ENCODE measurements at regions not wholly inside any gene's neighbourhood (a gene's known extent, or its start where the extent isn't known, plus 50 kb on each side); places are given as distances from the start of the nearest gene placed in this dataset.

DNA sequence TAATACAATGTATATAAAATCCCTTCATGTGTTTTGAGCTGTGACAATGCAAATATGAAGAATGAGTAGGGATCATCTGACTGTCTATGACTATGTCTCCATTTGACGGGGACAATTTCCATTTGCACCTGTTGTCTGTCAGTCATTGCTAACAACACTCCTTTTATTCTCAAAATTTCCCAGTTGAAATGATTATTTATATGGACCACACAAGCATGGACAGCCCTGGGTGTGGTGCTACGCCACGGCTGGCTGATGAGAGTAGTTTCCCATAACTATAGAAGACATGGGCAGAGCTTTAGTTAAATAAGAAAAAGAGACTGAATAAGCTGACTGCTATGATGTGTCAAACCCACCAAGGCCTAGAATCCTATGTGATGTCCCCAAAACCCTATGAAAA, 135.8 kb downstream of the MAP3K21 start:
- TF ChIP-seq ZNF263 (CRISPR knock-in tag; IDR thresholded peaks at IDR 0.05; ENCODE audit: low read depth) (no peak), ZNF416 (CRISPR knock-in tag; IDR thresholded peaks at IDR 0.05) (no peak), SP1 (CRISPR knock-in tag; conservative IDR thresholded peaks at IDR 0.05) (no peak), ZNF138 (CRISPR knock-in tag; conservative IDR thresholded peaks at IDR 0.05) (no peak), PRRX2 (CRISPR knock-in tag; IDR thresholded peaks at IDR 0.05) (no peak), SMAD4 (CRISPR knock-in tag; IDR thresholded peaks at IDR 0.05) (no peak)
- TF ChIP-seq, protein P1, sequence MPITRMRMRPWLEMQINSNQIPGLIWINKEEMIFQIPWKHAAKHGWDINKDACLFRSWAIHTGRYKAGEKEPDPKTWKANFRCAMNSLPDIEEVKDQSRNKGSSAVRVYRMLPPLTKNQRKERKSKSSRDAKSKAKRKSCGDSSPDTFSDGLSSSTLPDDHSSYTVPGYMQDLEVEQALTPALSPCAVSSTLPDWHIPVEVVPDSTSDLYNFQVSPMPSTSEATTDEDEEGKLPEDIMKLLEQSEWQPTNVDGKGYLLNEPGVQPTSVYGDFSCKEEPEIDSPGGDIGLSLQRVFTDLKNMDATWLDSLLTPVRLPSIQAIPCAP (CRISPR knock-in tag; IDR thresholded peaks at IDR 0.05) = no peak
- TF ChIP-seq, protein P2, sequence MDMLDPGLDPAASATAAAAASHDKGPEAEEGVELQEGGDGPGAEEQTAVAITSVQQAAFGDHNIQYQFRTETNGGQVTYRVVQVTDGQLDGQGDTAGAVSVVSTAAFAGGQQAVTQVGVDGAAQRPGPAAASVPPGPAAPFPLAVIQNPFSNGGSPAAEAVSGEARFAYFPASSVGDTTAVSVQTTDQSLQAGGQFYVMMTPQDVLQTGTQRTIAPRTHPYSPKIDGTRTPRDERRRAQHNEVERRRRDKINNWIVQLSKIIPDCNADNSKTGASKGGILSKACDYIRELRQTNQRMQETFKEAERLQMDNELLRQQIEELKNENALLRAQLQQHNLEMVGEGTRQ (CRISPR knock-in tag; IDR thresholded peaks at IDR 0.05) = no peak
- TF ChIP-seq, protein P3, sequence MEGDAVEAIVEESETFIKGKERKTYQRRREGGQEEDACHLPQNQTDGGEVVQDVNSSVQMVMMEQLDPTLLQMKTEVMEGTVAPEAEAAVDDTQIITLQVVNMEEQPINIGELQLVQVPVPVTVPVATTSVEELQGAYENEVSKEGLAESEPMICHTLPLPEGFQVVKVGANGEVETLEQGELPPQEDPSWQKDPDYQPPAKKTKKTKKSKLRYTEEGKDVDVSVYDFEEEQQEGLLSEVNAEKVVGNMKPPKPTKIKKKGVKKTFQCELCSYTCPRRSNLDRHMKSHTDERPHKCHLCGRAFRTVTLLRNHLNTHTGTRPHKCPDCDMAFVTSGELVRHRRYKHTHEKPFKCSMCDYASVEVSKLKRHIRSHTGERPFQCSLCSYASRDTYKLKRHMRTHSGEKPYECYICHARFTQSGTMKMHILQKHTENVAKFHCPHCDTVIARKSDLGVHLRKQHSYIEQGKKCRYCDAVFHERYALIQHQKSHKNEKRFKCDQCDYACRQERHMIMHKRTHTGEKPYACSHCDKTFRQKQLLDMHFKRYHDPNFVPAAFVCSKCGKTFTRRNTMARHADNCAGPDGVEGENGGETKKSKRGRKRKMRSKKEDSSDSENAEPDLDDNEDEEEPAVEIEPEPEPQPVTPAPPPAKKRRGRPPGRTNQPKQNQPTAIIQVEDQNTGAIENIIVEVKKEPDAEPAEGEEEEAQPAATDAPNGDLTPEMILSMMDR (IDR thresholded peaks at IDR 0.05) = no peak
- CTCF ChIA-PET = interaction anchor here (0.8 kb wide), 1 partner anchor 23 kb away, joined by 3 read pairs; no protein-coding TSS in a partner anchor
- no peak for ATAC-seq

DNA sequence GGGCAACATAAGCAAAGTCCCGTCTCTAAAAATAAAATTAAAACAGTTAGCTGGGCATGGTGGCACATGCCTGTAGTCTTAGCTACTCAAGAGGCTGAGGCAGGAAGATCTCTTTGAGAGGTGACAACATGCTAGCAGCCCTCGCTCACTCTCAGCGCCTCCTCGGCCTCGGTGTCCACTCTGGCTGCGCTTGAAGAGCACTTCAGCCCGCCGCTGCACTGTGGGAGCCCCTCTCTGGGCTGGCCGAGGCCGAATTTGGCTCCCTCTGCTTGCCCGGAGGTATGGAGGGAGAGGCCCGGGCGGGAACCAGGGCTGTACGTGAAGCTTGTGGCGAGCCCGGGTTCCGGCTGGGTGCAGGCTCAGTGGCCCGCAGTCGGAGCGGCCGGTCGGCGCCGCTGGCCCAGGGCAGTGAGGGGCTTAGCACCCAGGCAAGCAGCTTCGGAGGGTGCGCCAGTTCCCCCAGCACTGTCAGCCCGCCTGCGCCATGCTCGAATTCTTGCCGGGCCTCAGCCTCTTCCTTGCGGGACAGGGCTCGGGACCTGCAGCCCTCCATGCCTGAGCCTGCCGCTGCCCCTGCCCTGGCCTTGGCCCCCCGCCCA, 138.3 kb downstream of the MAP3K21 start:
- H3K4me1 Mint-ChIP-seq = peaks cover 11% of the 10 kb centered on the region
- POLR2A ChIA-PET = no interaction called here
- TF ChIP-seq CREB1 (CRISPR knock-in tag; IDR thresholded peaks at IDR 0.05) (no peak), ZNF671 (CRISPR knock-in tag; IDR thresholded peaks at IDR 0.05) (no peak), SOX15 (CRISPR knock-in tag; IDR thresholded peaks at IDR 0.05) (no peak), MXD4 (CRISPR knock-in tag; IDR thresholded peaks at IDR 0.05; ENCODE audit: borderline replicate concordance) (no peak), SP1 (CRISPR knock-in tag; conservative IDR thresholded peaks at IDR 0.05) (no peak), ZNF232 (CRISPR knock-in tag; IDR thresholded peaks at IDR 0.05) (no peak), KAT7 (CRISPR knock-in tag; IDR thresholded peaks at IDR 0.05; ENCODE audit: borderline replicate concordance) (no peak), RELA (CRISPR knock-in tag; IDR thresholded peaks at IDR 0.05; ENCODE audit: borderline replicate concordance) (no peak), TP53 (CRISPR knock-in tag; IDR thresholded peaks at IDR 0.05) (no peak), NR3C1 (CRISPR knock-in tag; conservative IDR thresholded peaks at IDR 0.05; ENCODE audit: low read depth) (no peak)
- TF ChIP-seq, protein P4, sequence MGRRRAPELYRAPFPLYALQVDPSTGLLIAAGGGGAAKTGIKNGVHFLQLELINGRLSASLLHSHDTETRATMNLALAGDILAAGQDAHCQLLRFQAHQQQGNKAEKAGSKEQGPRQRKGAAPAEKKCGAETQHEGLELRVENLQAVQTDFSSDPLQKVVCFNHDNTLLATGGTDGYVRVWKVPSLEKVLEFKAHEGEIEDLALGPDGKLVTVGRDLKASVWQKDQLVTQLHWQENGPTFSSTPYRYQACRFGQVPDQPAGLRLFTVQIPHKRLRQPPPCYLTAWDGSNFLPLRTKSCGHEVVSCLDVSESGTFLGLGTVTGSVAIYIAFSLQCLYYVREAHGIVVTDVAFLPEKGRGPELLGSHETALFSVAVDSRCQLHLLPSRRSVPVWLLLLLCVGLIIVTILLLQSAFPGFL (CRISPR knock-in tag; IDR thresholded peaks at IDR 0.05; ENCODE audit: borderline replicate concordance) = no peak
- TF ChIP-seq, protein P5, sequence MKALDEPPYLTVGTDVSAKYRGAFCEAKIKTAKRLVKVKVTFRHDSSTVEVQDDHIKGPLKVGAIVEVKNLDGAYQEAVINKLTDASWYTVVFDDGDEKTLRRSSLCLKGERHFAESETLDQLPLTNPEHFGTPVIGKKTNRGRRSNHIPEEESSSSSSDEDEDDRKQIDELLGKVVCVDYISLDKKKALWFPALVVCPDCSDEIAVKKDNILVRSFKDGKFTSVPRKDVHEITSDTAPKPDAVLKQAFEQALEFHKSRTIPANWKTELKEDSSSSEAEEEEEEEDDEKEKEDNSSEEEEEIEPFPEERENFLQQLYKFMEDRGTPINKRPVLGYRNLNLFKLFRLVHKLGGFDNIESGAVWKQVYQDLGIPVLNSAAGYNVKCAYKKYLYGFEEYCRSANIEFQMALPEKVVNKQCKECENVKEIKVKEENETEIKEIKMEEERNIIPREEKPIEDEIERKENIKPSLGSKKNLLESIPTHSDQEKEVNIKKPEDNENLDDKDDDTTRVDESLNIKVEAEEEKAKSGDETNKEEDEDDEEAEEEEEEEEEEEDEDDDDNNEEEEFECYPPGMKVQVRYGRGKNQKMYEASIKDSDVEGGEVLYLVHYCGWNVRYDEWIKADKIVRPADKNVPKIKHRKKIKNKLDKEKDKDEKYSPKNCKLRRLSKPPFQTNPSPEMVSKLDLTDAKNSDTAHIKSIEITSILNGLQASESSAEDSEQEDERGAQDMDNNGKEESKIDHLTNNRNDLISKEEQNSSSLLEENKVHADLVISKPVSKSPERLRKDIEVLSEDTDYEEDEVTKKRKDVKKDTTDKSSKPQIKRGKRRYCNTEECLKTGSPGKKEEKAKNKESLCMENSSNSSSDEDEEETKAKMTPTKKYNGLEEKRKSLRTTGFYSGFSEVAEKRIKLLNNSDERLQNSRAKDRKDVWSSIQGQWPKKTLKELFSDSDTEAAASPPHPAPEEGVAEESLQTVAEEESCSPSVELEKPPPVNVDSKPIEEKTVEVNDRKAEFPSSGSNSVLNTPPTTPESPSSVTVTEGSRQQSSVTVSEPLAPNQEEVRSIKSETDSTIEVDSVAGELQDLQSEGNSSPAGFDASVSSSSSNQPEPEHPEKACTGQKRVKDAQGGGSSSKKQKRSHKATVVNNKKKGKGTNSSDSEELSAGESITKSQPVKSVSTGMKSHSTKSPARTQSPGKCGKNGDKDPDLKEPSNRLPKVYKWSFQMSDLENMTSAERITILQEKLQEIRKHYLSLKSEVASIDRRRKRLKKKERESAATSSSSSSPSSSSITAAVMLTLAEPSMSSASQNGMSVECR (CRISPR knock-in tag; IDR thresholded peaks at IDR 0.05; ENCODE audit: borderline replicate concordance) = no peak
- TF ChIP-seq, protein P6, sequence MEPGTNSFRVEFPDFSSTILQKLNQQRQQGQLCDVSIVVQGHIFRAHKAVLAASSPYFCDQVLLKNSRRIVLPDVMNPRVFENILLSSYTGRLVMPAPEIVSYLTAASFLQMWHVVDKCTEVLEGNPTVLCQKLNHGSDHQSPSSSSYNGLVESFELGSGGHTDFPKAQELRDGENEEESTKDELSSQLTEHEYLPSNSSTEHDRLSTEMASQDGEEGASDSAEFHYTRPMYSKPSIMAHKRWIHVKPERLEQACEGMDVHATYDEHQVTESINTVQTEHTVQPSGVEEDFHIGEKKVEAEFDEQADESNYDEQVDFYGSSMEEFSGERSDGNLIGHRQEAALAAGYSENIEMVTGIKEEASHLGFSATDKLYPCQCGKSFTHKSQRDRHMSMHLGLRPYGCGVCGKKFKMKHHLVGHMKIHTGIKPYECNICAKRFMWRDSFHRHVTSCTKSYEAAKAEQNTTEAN (CRISPR knock-in tag; IDR thresholded peaks at IDR 0.05) = no peak
- TF ChIP-seq, protein P7, sequence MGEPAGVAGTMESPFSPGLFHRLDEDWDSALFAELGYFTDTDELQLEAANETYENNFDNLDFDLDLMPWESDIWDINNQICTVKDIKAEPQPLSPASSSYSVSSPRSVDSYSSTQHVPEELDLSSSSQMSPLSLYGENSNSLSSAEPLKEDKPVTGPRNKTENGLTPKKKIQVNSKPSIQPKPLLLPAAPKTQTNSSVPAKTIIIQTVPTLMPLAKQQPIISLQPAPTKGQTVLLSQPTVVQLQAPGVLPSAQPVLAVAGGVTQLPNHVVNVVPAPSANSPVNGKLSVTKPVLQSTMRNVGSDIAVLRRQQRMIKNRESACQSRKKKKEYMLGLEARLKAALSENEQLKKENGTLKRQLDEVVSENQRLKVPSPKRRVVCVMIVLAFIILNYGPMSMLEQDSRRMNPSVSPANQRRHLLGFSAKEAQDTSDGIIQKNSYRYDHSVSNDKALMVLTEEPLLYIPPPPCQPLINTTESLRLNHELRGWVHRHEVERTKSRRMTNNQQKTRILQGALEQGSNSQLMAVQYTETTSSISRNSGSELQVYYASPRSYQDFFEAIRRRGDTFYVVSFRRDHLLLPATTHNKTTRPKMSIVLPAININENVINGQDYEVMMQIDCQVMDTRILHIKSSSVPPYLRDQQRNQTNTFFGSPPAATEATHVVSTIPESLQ (CRISPR knock-in tag; IDR thresholded peaks at IDR 0.05) = no peak
- TF ChIP-seq, protein P2 (CRISPR knock-in tag; IDR thresholded peaks at IDR 0.05) = no peak

More for the DNA sequence above, 135.8 kb downstream of the MAP3K21 start:
- peaks cover 8% of the 10 kb centered on the region for H3K9me3 Mint-ChIP-seq
- no peak for DNase-seq (ENCODE audit: low spot score)
- no peak overlapping the region for H3K27ac Mint-ChIP-seq
- H3K36me3 Mint-ChIP-seq = no peaks in the 10 kb centered on the region; the same call in 1 of the 2 replicates
- H3K4me1 Mint-ChIP-seq = peaks cover 19% of the 10 kb centered on the region
- no peak overlapping the region for H3K4me3 Mint-ChIP-seq
- peaks cover 4% of the 10 kb centered on the region; the same call in 1 of the 2 replicates for H3K27me3 Mint-ChIP-seq (ENCODE audit: low read depth)
- POLR2A ChIA-PET = no interaction called here

More for the DNA sequence above, 138.3 kb downstream of the MAP3K21 start:
- Mint-ChIP-seq H3K27ac (no peak overlapping the region), H3K4me3 (no peak overlapping the region), H3K9me3 (peaks cover 8% of the 10 kb centered on the region), H3K36me3 (no peaks in the 10 kb centered on the region; the same call in 1 of the 2 replicates), H3K27me3 (ENCODE audit: low read depth) (peaks cover 4% of the 10 kb centered on the region; the same call in 1 of the 2 replicates)
- no peak for DNase-seq (ENCODE audit: low spot score)
- CTCF ChIA-PET = no interaction called here
- ATAC-seq = no peak
